ENCODE measurements at regions not wholly inside any gene's neighbourhood (a gene's known extent, or its start where the extent isn't known, plus 50 kb on each side); places are given as distances from the start of the nearest gene placed in this dataset.

GRCh38 chr6:15736297-15736696 lies 73.5 kb upstream of the DTNBP1 start:
- no peak for DNase-seq (ENCODE audit: low read depth, low spot score)
- no peak overlapping the region for H3K4me3 ChIP-seq (ENCODE audit: low read length)

GRCh38 chr6:15735567-15736265 lies 72.9 kb upstream of the DTNBP1 start:
- H3K4me3 ChIP-seq (ENCODE audit: low read length): peak overlapping the region; percentile 2; the same call in 1 of the 2 replicates
- peak; percentile 52 for DNase-seq (ENCODE audit: low read depth, low spot score)

GRCh38 chr6:15734118-15734897 lies 71.5 kb upstream of the DTNBP1 start:
- peak; percentile 61 for DNase-seq (ENCODE audit: low read depth, low spot score)
- no peak overlapping the region for H3K4me3 ChIP-seq (ENCODE audit: low read length)

- DNase-seq (ENCODE audit: low read depth, low spot score): no peak
- no peak overlapping the region for H3K4me3 ChIP-seq (ENCODE audit: low read length)
These were observed 68.1 kb upstream of the DTNBP1 start for GRCh38 chr6:15730922-15731321.

GRCh38 chr6:15730442-15730841 lies 67.6 kb upstream of the DTNBP1 start:
- DNase-seq (ENCODE audit: low read depth, low spot score): no peak
- H3K4me3 ChIP-seq (ENCODE audit: low read length): no peak overlapping the region

GRCh38 chr6:15722731-15723130 lies 59.9 kb upstream of the DTNBP1 start:
- no peak for DNase-seq (ENCODE audit: low read depth, low spot score)
- no peak overlapping the region for H3K4me3 ChIP-seq (ENCODE audit: low read length)

GRCh38 chr6:15716889-15717288 lies 54.1 kb upstream of the DTNBP1 start:
- no peak for DNase-seq (ENCODE audit: low read depth, low spot score)
- H3K4me3 ChIP-seq (ENCODE audit: low read length): no peak overlapping the region

- DNase-seq (ENCODE audit: low read depth, low spot score): no peak
- H3K4me3 ChIP-seq (ENCODE audit: low read length): no peak overlapping the region
These were observed 53.0 kb upstream of the DTNBP1 start for GRCh38 chr6:15715851-15716250.

GRCh38 chr6:15715060-15715459 lies 52.2 kb upstream of the DTNBP1 start:
- no peak for DNase-seq (ENCODE audit: low read depth, low spot score)
- no peak overlapping the region for H3K4me3 ChIP-seq (ENCODE audit: low read length)

- H3K4me3 ChIP-seq (ENCODE audit: low read length): no peak overlapping the region
These were observed 51.8 kb upstream of the DTNBP1 start for GRCh38 chr6:15714658-15715057.

GRCh38 chr6:15713325-15713724 lies 50.5 kb upstream of the DTNBP1 start:
- no peak for DNase-seq (ENCODE audit: low read depth, low spot score)
- no peak overlapping the region for H3K4me3 ChIP-seq (ENCODE audit: low read length)

More at GRCh38 chr6:15714658-15715057, 51.8 kb upstream of the DTNBP1 start:
- no peak for DNase-seq (ENCODE audit: low read depth, low spot score)

- DNase-seq (ENCODE audit: low read depth, low spot score): no peak
- H3K4me3 ChIP-seq (ENCODE audit: low read length): no peak overlapping the region
These were observed 50.0 kb upstream of the DTNBP1 start for GRCh38 chr6:15712797-15713196.

All from Jurkat, Clone E6-1 (cell line).